K562 (cell line): ENCODE measurements at regions not wholly inside any gene's neighbourhood (a gene's known extent, or its start where the extent isn't known, plus 50 kb on each side); places are given as distances from the start of the nearest gene placed in this dataset.

ENCODE experiments used
- ATAC-seq: fragments of 200-7000 bp; cut with Tn5 transposase; 3 replicates; pipeline ENCODE4 v1.9.1; 2020; ENCODE audit warnings: moderate library complexity
- BruUV-seq: library from RNA; stranded (reverse); fragments of 400-500 nt; replicated peaks from 2 replicates; lab custom pipeline; 2021; lab: Mats Ljungman, UMichigan
- CTCF ChIA-PET: fragments of 300-600 bp; formaldehyde crosslinking; extraction: SDS; loops from one replicate; lab custom pipeline; 2021; ENCODE audit warnings: low intra/inter-chr PET ratio; lab: Yijun Ruan, JAX
- POLR2A ChIA-PET: fragments of 300-600, 350-650 bp; sonication (Branson Sonifier 250); formaldehyde crosslinking; extraction: SDS; loops from one replicate; lab custom pipeline; 2021; ENCODE audit warnings: antibody characterized with exemption, inconsistent platforms; lab: Yijun Ruan, JAX
- DNase-seq, 4 experiments: peaks; one replicate each; pipeline versions ENCODE4 v3.0.0 to v3.0.0-alpha.2; 2011 to 2018; ENCODE audit warnings: low spot score in 3 of 4, mixed read lengths in 3 of 4; ENCODE audit errors: extremely low read depth in 1 of 4
- FAIRE-seq: peaks from 2 replicates; lab custom pipeline; 2011; peaks lifted over from hg19 to GRCh38; lab: Jason Lieb, UNC
- H2AFZ ChIP-seq: 2 replicates; pipeline ENCODE4 v1.6.0; 2011; ENCODE audit warnings: low read depth, low read length, control low read depth, inconsistent platforms
- H3K27ac ChIP-seq: fragments of 200-600 bp; 3 replicates; pipeline ENCODE4 v1.8.0; 2011; ENCODE audit warnings: low read depth, mild to moderate bottlenecking, control low read depth, inconsistent platforms, low read length, moderate library complexity, mixed read lengths; ENCODE audit errors: extremely low read depth
- H3K27me3 ChIP-seq, 2 experiments: fragments of 300-600 bp in 1 of 2; 2 replicates in 1 of 2; 3 replicates in 1 of 2; pipeline versions ENCODE4 v1.6.0 to v1.8.0; 2011; ENCODE audit warnings: inconsistent platforms in 2 of 2, low read length in 2 of 2, mild to moderate bottlenecking in 1 of 2, mixed read lengths in 1 of 2, moderate library complexity in 1 of 2; ENCODE audit not compliant: control insufficient read depth in 2 of 2, insufficient read depth in 2 of 2
- H3K36me3 ChIP-seq: fragments of 300-600 bp; 3 replicates; pipeline ENCODE4 v1.8.0; 2011; ENCODE audit warnings: mild to moderate bottlenecking, low read length, inconsistent platforms; ENCODE audit not compliant: control insufficient read depth, insufficient read depth
- H3K4me1 ChIP-seq, 2 experiments: fragments of 200-600 bp in 1 of 2; replicated peaks in 1 of 2; 2 replicates in 1 of 2; 3 replicates in 1 of 2; pipeline versions ENCODE4 v1.5.1 to v1.8.0; 2011; ENCODE audit warnings: inconsistent platforms in 2 of 2, low read length in 2 of 2, mild to moderate bottlenecking in 1 of 2, mixed read lengths in 1 of 2, moderate library complexity in 1 of 2; ENCODE audit not compliant: control insufficient read depth in 2 of 2, insufficient read depth in 2 of 2
- H3K4me2 ChIP-seq: 2 replicates; pipeline ENCODE4 v1.6.1; 2011; ENCODE audit warnings: low read length, control low read depth, inconsistent platforms, mixed read lengths; ENCODE audit not compliant: insufficient read depth
- H3K4me3 ChIP-seq: fragments of 200-600 bp; sonication (generic), shearing (Covaris generic); 2 replicates; pipeline ENCODE4 v1.5.1; 2016; ENCODE audit warnings: control low read depth, inconsistent platforms
- H3K79me2 ChIP-seq: fragments of 200-600 bp; 3 replicates; pipeline ENCODE4 v1.8.0; 2011; ENCODE audit warnings: low read length, inconsistent platforms; ENCODE audit not compliant: control insufficient read depth, insufficient read depth
- H3K9ac ChIP-seq, 2 experiments: 2 replicates each; pipeline versions ENCODE4 v1.6.0 to v1.6.1; 2011; ENCODE audit warnings: low read depth in 2 of 2, low read length in 2 of 2, control low read depth in 1 of 2, inconsistent platforms in 1 of 2, mild to moderate bottlenecking in 1 of 2, mixed read lengths in 1 of 2; ENCODE audit not compliant: insufficient read depth in 1 of 2
- H3K9me1 ChIP-seq: one replicate; pipeline ENCODE4 v1.6.0; 2011; ENCODE audit warnings: inconsistent platforms, mild to moderate bottlenecking, low read length, moderate library complexity; ENCODE audit not compliant: control insufficient read depth, insufficient read depth
- H3K9me3 ChIP-seq: replicated peaks from 2 replicates; pipeline ENCODE4 v1.5.1; 2011; ENCODE audit warnings: low read depth, low read length, inconsistent platforms; ENCODE audit not compliant: control insufficient read depth, insufficient read depth
- H4K20me1 ChIP-seq: replicated peaks from 2 replicates; pipeline ENCODE4 v1.6.1; 2011; ENCODE audit warnings: low read length, inconsistent platforms, mixed read lengths; ENCODE audit not compliant: control insufficient read depth, insufficient read depth
- E2F5 ChIP-seq: sonication (generic); formaldehyde crosslinking; IDR thresholded peaks from 2 replicates; pipeline ENCODE4 v1.8.0; 2022; ENCODE audit warnings: mild to moderate bottlenecking, missing genetic modification reagents
- E2F8 ChIP-seq: fragments of 450-650 bp; IDR thresholded peaks from 2 replicates; pipeline ENCODE4 v1.7.1; 2018; ENCODE audit warnings: mild to moderate bottlenecking, low read depth; ENCODE audit not compliant: partially characterized antibody
- ELF1 ChIP-seq: fragments of 200-800 bp; sonication (Bioruptor generic); IDR thresholded peaks from 2 replicates; pipeline ENCODE4 v1.6.1; 2016; ENCODE audit warnings: missing genetic modification characterization, missing compliant biosample characterization
- MTF1 ChIP-seq: fragments of 250-450 bp; sonication (Bioruptor Pico); IDR thresholded peaks from 2 replicates; pipeline ENCODE4 v1.9.0; 2021; ENCODE audit warnings: moderate library complexity, mild to moderate bottlenecking, inconsistent platforms, borderline replicate concordance
- PKNOX1 ChIP-seq: fragments of 450-650 bp; IDR thresholded peaks from 2 replicates; pipeline ENCODE4 v1.6.1; 2016
- POLR3A ChIP-seq: IDR thresholded peaks from 2 replicates; pipeline ENCODE4 v1.6.1; 2011; ENCODE audit warnings: borderline replicate concordance, mild to moderate bottlenecking, moderate library complexity; ENCODE audit not compliant: insufficient read length, insufficient read depth; ENCODE audit errors: extremely low read depth
- RBM22 ChIP-seq: fragments of 200-400 bp; formaldehyde crosslinking; IDR thresholded peaks from 2 replicates; pipeline ENCODE4 v1.6.1; 2018; ENCODE audit warnings: low read length, low read depth; ENCODE audit not compliant: poor library complexity, severe bottlenecking
- SP2 ChIP-seq: IDR thresholded peaks from 2 replicates; pipeline ENCODE4 v1.6.1; 2011; ENCODE audit warnings: mild to moderate bottlenecking, low read depth, low read length, moderate library complexity; ENCODE audit not compliant: poor library complexity, severe bottlenecking; ENCODE audit errors: extremely low read depth
- TSC22D4 ChIP-seq: fragments of 450-650 bp; IDR thresholded peaks from 2 replicates; pipeline ENCODE4 v1.6.1; 2016; ENCODE audit warnings: missing genetic modification characterization, missing biosample characterization, control low read depth
- YY1 ChIP-seq, 3 experiments: IDR thresholded peaks; 2 replicates each; pipeline ENCODE4 v1.6.1; 2011; ENCODE audit warnings: low read length in 2 of 3, mild to moderate bottlenecking in 2 of 3, moderate library complexity in 2 of 3, borderline replicate concordance in 1 of 3, control low read depth in 1 of 3, low read depth in 1 of 3; ENCODE audit not compliant: insufficient read depth in 3 of 3, insufficient replicate concordance in 2 of 3, control insufficient read depth in 1 of 3, insufficient read length in 1 of 3; ENCODE audit errors: extremely low read depth in 1 of 3
- ZNF239 ChIP-seq: fragments of 250-450 bp; sonication (Bioruptor Pico); IDR thresholded peaks from 2 replicates; pipeline ENCODE4 v1.4.0; 2020; ENCODE audit warnings: mild to moderate bottlenecking
- WGBS: fragments of 100-300 bp; shearing (Covaris generic); methylation state at CpG from one replicate; pipeline ENCODE4 v1.1.6; 2016; ENCODE audit warnings: low coverage, mixed read lengths; ENCODE audit not compliant: insufficient coverage; ENCODE audit errors: missing lambda C conversion rate; 5-methylcytosine and 5-hydroxymethylcytosine counted together
- in situ Hi-C: fragments of 300-500 bp; cut with MboI; formaldehyde crosslinking; loops from 4 replicates; pipeline ENCODE4 v1.15.0; 2018; ENCODE audit warnings: inconsistent platforms, mixed read lengths
- intact Hi-C: fragments of 100-400 bp; cut with micrococcal nuclease; formaldehyde crosslinking; loops from 2 replicates; pipeline ENCODE4 v1.14.2; 2022

GRCh38 chr13:34748596-34748995 is 193.5 kb upstream of the NBEA start (continued):
- TF ChIP-seq RBM22 (no peak), POLR3A (no peak), PKNOX1 (no peak), E2F8 (no peak)
- TF ChIP-seq, all 486 proteins: peak for 0

- 3% methylated on average over 8 of the region's 8 CpGs for whole genome bisulfite sequencing
- H4K20me1 ChIP-seq, result no peaks in the 10 kb centered on the region
- H3K9ac ChIP-seq, result no peak overlapping the region
- H2AFZ ChIP-seq, result no peak overlapping the region
- no peaks in the 10 kb centered on the region for H3K27me3 ChIP-seq
- no peaks in the 10 kb centered on the region for H3K9me3 ChIP-seq
- H3K79me2 ChIP-seq, result no peaks in the 10 kb centered on the region
- DNase-seq (no peak), ATAC-seq (no peak), FAIRE-seq (no peak)
- in situ Hi-C loops (no loop called here), intact Hi-C loops (no loop called here)
- H3K36me3 ChIP-seq, result no peaks in the 10 kb centered on the region
- BruUV-seq, result no TSS peak
- TF ChIP-seq ZNF239 (no peak), E2F5 (CRISPR knock-in tag) (no peak), SP2 (no peak), MTF1 (CRISPR knock-in tag) (no peak), TSC22D4 (no peak), ELF1 (no peak), YY1 (IDR thresholded peaks at IDR 0.05; ENCODE audit: borderline replicate concordance in 1 of 3, control insufficient read depth in 1 of 3, extremely low read depth in 1 of 3, insufficient read depth in 3 of 3, insufficient read length in 1 of 3, insufficient replicate concordance in 2 of 3, low read depth in 1 of 3, low read length in 2 of 3) (no peak)
- H3K4me3 ChIP-seq, result no peak overlapping the region
- ChIA-PET CTCF (no interaction called here), POLR2A (no interaction called here)
- no peaks in the 10 kb centered on the region for H3K9me1 ChIP-seq
- no peaks in the 10 kb centered on the region for H3K4me1 ChIP-seq
- H3K27ac ChIP-seq, result no peak overlapping the region
- no peak overlapping the region for H3K4me2 ChIP-seq
Measured at GRCh38 chr13:34749046-34749445, 193.0 kb upstream of the NBEA start.
